C1 segment of cervical spinal cord (tissue), 14 donors: ENCODE measurements at regions not wholly inside any gene's neighbourhood (a gene's known extent, or its start where the extent isn't known, plus 50 kb on each side); places are given as distances from the start of the nearest gene placed in this dataset.
A peak's percentile ranks its signal among the peaks of the same experiment; 100 is the strongest.

Source experiments
- DNase-seq, 14 donors: peaks; one replicate each; lab custom pipeline; 2025; lab: John Stamatoyannopoulos, UW

DNA sequence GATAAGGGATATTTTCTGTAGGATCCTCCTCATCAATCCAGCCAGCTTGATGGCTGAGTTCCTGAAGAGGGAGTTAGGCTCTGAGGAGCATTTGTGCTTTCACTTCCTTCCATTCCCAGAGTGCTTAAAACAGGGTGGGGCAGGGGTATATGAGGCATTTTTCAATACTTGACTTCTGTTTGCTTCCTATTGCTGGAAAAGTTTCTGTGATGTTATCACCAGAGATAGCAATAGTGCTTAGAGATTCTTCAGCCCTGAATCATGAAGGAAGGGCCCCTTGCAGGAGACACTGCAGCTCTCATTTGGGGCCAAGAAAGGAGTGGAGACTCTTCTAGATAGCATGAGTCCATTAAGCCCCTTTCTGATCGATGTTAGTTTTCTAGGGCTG is 166.7 kb upstream of the RPS6KA3 start:
- DNase-seq, result no peak

DNA sequence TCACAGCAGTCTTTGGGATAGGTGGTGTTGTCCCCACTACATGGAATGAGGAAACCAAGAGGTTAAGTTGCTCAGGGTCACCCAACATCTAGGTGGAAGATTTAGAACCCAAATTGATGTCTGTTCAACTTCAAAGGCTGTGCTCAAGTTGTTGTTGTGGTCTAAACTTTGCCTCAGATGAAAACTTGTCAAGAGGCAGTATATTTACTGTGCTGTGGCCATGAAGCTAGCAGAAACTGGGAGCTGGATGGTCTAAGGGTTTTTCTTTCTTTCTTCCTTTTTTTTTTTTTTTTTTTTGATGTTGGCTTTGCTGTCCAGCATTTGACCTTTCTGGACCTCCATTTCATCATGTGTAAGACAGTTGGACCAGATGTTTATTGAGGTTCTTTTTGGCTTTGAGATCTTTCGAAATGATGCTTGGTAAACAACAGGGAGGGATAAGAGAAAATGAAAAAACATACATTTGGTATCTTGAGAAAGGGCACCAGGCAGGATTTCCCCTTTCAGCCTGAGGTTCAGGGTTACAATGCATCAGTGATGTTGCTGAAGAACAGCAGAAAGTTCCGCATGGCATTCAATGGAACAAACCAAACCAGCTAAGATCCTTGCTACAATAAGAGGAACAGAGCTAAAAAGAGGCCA is 166.2 kb upstream of the RPS6KA3 start:
- DNase-seq, result no peak

DNA sequence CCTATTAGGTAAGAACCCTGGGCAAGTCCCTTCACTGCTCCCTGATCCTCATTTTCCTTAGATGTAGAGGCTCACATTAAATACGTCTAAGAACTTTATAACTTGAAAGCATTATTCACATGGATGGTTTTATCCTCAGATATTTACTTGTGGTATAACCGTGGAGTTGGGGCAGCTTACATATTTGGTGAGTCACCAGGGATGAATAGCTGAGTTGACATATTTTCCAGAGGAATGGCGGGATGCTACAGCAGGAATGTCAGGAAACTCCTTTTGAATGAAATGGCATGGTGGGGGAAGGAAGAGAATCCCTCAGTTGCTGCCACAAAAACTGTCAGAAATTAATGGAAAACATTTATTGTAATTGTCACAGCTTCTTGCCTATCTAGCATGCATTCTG is 165.3 kb upstream of the RPS6KA3 start:
- no peak for DNase-seq

DNA sequence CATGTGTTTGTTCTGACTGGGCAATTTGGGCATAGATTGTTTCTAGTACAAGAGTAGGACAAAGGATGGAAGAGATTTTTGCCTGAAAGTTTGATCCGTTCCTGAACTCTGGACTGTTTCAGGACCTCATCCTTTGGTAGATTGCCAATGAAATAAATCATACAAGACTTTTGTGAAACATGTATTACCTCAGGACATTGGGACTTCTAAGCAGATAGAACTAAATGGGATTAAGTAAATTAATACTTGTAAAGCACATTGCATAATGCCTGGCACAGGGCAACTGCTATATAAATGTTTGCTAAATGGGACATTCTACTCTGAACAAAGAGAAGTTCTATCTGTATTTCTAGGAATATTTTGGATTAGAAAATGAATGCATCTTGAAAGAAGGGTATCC is 164.8 kb upstream of the RPS6KA3 start:
- no peak for DNase-seq

DNA sequence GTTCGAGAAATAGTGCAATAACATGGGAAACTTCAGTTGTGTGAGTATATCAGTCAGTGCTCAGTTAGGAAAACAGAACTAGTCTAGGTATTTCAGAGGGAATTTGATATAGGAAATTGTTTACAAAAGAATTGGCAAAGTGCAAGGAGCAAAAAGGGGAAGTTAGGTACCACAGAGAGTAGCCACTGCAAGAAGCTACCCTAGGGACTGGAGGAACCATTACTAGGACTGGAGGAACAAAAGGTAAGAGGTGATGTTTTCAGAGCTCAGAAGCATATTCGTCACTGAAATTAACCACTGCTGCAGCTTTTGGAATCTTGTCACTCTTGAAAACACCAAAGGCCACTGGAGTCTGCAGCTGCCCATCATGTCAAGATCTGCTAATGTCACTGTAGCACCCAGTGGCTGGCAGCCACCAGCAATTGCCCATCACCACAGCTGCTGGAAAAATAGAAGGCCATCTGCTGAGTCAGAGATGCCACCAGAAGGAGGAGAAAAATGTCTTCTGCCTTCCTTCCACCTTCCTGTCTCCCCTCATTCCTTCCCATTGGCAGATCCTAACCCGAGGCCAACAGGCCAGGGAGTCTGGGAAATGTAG is 160.6 kb upstream of the RPS6KA3 start:
- no peak for DNase-seq

DNA sequence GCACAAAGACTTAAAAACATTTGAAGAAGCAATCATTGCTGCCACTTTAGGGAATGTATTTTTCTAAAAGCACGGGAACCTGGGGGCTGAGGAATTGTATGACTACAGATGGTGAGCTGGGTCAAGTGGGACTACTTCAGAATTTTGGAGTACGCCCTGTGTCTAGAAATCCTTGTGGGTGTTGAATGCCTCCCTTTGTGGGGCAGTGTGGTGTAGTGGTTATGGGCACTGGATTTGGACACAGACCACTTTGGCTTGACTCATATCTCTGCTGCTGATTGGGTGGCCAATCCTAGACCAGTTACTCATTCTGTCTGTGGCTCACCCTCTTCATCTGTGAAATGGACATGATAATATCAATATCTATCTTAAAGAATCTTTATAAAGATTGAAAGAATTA is 155.0 kb upstream of the RPS6KA3 start:
- no peak for DNase-seq

DNA sequence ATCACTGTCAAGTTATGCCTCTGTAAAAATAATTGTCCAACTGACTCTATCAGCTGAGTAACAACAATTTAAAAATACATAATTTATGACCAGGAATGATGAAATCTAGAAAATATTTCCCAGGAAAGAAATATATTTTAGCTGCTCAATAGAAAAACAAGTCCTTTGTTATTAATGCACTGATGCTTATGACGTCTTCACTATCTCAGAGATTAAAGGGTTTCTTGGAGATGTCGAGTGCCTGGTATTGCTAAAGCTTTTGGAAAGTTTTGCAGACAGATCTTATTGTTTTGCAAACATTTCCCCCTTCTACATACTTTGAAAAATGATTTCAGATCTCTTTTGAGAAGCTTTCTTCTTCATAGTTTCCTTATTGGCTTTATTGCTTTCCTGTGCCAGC is 154.6 kb upstream of the RPS6KA3 start:
- DNase-seq, result no peak

DNA sequence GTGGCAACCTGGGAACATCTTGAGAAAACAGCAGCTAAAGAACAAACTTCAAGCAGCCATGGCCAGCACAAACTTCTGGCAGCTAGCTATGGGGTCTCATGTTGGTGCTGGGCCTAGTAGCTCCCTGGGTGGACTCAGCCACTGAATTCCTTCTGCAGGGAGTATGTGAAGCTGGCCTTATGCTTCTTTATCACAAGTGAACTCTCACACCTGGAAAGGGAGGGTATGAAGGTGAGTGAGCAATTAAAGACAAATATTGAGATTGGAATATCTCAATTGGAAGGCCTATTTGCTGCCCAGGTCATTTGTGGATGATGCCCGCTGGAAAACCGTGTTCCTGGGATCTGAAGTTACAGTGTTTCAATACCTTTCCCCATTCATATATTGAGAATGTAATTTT is 153.3 kb upstream of the RPS6KA3 start:
- DNase-seq, result no peak

DNA sequence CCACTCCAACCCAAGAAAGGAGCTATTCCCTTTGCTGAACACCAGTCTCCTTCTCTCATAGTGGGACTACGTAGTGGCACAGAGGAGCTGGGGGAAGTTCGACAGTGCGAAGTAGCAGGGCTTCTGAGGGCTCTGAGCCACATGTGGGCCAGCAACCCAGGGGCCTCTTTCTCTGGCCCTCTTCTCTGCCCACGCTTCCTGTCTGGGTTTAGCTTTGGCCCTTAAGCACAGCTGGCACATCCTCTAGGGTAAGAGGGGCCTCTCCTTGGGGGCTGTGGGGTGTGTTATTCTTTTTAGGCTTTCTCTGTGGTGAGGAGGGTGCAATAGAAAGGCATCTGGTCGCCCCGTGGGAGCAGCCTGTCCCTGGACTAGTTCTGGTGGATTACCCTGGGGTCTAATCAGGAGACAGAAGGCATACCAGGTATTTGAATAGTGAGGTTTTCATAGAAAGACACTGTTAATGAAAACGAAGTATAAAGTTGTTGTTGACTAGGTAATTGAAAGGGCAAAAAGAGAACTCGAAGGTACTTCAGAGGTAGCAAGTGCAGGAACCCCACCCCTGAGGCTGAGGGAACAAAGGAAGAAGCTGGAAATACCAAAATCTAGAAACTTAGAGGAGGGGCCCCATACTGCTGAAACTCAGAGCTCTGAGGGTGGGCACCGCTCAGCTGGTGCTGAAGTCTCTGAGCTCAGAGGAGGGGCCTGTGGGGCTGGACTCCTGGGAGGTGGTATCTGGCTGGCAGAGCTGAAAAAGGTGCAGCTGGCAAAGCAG is 151.9 kb upstream of the RPS6KA3 start:
- DNase-seq, result no peak

DNA sequence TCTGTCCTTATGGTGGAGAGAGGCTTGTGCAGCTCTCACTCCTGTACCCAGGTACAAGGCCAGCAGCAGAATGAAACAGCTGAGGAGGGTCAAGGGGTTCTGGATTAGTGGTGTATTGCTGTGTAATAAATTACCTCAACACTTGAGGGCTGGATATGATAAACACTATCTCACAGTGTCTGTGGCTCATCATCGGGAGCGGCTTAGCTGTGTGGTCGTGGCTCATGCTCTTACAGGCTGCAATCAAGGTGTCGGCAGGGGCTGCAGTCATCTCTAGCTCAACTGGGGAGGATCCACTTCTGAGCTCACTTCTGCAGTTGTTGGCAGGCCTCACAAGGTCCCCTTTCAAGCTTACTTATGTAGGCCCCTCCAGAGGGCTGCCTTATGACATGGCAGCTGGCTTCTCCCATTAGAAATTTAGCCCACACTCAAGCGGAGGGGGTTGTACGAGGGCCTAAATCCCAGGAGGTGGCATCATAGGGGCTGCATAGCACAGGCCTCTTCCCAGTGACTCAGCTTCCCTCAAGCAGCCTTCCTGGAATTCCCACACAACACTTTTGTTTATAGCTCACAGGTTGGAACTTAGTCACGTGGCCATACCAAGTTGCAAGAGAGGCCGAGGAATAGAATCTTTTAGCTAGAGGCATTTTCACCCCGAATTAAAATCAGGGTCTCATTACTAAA is 148.2 kb upstream of the RPS6KA3 start:
- no peak for DNase-seq

DNA sequence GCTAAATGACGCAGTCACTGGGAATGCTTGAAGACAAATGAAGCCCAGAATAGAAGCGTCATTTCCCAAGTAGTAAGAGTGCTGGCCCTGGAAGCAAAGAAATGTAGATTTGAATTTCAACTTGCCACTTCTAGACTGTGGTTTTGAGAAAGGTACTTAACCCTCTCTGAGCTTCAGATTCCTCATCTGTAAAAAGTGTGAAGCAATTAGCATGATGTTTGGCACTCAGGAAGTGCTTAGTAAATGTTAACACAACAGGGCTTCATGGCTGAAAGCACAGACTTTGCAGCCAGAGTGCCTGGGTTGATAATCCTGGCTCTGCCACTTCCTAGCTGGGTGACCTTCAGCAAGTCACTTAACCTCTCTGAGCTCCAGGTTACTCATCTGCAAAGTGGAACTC is 147.4 kb upstream of the RPS6KA3 start:
- DNase-seq, result no peak

DNA sequence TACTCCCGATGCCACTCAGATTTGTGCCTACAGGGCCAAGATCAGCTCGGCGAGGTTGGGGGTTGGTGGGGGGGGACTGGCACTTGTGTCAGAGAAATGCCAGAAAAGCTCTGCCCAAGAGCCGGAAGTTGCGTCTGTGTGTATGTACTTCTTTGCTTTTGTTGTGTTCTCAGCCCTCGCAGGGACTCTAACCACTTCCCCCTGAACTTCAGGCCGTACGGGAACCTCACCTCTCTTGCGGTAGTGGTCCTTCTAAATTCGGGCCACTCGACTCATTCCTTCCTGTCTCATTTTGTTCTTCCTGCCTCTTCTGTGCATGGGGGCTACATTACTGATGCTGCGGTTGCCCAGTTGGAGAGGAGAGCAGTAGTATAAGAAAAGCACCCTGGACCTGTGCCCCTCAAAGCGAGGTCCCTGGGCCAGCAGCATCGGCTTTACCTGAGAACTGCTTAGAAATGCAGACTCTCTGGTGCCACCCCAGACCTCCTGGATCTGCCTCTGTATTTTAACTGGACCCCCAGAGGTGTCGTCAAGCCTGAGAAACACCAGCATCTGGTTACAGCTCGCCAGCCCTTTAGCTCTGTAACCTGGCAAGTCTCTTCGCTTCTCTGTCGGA is 146.3 kb upstream of the RPS6KA3 start:
- peak in 3 of 14 donors; percentile 1 to 16 (median 5) for DNase-seq

DNA sequence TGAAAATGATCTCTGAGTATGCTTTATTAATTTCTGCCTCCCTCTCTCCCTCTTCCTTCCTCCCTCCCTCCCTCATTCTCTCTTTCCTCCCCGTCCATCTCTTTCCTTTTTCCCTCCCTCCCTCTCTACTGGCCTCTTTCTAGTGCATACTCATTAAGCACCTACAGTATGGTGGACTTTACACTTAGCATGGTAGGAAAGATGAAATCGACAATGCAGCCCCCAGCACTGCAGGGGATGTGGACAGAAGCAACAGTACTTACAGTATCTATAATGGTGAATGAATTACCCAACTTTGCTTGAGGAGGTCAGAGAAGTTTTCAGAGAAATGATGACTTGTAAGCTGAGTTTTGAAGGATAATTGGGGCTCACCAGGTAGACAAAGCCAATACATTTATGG is 143.8 kb upstream of the RPS6KA3 start:
- no peak for DNase-seq

DNA sequence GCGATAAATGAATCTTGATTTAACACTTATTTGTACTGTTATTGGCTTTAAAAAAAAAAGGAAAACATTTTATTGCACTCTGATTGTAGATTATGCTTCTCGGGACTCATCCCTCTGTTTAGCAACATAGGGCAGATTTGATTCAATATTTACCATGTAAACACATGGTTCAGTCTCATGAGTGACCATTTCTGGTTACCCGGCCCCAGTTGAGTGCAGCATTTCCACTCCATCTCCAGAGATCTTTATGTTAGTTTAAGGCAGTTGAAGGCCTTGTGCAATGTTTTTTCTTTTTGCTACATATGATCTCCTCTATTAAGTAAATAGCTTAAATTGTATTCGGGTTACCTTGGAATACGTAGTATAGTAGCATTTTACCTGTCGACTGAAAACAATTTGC is 143.3 kb upstream of the RPS6KA3 start:
- DNase-seq, result no peak

DNA sequence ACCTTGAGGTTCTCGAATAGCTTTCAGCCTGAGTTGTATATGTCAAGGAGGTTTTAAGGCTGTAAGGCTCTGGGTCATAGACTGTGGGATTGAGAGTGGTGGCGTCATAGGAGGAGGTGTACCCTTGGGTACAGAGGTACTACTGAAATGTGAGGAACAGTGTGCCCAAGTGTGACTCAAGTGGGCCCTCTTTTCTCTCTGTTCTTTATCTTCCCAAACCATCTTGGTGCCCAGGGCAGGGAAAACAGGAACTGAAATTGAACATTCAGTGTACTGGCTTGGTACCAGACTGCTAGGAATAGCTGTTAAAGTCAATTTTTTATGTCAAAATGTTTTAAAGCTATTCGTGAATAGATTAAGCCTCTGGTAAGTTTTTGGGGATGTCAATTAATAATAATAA is 136.2 kb upstream of the RPS6KA3 start:
- DNase-seq, result no peak

DNA sequence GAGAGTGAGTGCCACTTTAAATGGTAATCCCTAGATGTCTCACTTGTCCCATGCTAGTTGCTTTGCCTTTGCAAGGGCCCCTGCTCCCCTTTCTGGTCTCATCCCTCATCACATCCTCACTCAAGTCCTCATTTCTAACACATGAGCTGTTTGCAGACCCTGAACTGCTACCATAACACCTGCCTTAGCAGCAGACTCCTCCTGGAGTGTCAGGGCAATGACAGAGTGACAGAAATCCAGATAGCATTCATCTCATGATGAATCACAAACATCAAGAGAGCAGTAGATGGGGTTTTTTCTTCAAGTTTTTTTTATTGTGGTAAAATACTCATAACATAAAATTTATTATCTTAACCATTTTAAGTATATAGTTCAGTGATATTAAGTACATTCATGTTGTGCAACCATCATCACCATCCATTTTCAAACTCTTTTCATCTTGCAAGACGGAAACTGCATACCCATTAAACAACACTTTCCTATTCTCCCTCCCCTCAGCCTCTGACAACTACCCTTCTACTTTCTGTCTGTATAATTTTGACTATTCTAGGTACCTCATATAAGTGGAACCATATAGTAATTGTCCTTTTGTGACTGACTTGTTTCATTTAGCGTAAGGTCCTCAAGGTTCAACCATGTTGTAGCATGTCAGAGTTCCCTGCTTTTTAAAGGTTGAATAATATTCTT is 133.2 kb upstream of the RPS6KA3 start:
- DNase-seq, result no peak

DNA sequence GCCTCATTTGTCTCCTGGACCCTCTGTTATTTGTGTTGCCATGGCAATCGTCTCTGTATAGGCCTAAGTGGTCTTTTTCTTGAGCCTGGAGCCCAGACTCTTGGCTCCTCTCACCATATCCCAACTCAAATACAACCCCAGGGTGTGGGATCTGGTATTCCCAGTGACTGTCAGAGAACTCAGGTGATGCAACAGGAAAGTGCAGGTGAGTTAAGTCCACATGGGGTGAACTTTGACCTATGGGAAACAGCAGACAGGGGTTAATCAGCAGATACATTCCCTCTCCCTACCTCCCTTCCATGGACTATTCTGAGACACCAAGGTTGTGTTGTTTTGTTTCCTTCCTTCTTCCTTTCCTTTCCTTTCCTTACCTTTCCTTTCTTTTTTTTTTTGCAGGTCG is 130.9 kb upstream of the RPS6KA3 start:
- DNase-seq, result no peak

DNA sequence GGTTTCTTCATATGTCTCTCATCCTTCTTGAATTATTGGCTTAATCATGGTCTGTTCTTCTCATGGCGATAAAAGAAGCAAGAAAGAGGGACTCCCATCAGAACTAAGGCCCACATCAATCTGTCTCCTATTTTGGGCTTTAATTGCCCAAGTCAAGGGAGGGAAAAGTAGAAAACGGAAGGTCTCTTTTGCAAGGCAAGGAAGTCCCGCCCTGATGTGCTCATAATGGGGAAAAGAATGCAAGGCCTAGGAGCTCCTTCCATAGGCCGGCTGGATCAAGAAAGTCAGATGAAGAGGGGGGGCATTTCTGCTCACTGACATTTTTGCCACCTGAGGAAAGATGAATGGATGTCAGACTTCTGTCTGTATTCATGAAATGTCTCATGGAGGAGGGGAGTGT is 127.7 kb upstream of the RPS6KA3 start:
- DNase-seq, result no peak

DNA sequence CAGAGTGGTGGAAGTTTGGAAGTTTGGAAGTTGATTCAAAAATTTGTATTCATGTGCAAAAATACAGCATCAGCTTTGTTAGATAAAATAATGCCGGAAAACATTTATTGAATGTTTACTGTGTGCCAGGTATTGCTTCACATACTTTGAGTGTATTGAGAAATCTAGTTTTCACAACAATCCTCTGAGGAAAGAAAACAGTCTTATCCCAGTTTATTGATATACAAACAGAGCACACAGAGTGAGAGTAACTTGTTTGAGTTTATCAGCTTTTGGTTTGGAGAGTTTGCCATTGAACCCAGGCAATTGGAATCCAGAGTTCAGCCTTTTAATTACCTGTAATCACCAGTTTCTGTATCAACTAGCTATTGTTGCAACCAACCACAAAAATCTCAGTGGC is 127.2 kb upstream of the RPS6KA3 start:
- no peak for DNase-seq

DNA sequence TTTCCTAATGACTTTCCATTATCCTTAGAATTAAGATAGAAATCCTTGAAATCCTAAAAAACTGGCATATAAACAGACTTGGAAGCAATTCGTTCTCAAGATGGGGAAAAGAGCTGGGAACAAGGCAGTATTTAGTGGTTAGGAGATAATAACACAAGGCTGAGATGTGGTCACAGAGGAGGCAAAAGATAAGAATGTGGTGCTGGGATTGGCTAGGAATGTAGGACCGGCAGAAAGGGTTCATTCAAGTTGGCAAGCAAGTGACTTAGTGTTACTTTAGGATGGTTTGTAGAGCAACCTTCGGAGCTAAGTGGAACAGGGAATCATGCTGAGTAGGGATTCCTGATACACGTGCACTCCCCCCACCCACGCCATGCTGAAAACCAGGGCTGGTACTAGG is 121.9 kb upstream of the RPS6KA3 start:
- no peak for DNase-seq

DNA sequence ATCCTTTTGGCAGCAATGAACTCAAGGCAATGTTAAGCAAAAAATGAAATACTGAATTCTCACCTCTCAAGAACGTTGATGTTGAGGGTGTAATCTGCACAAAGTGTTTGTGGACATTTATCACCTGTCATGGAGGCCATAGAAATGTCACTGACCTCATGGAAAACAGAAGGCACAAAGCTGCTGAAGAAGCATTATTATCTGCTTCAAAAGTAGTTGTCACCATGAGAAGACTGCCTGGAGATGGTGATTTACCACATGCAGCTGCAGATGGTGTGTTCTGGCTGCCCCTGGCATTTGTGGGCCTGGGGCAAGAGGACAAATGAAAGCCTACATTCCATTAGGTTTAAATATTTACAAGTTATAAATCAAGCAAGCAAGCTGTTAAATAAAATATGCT is 116.8 kb upstream of the RPS6KA3 start:
- DNase-seq, result no peak
